ENCODE measurements at regions not wholly inside any gene's neighbourhood (a gene's known extent, or its start where the extent isn't known, plus 50 kb on each side); places are given as distances from the start of the nearest gene placed in this dataset.

GRCh38 chr2:193749485-193749884, 1554.8 kb upstream of the TMEFF2 start:
- Histone ChIP-seq H3K27ac (no peak overlapping the region), H3K27me3 (no peaks in the 10 kb centered on the region), H3K36me3 (no peaks in the 10 kb centered on the region), H3K4me3 (ENCODE audit: low read depth in 1 of 2, low read length in 1 of 2) (no peak overlapping the region), H3K9me3 (no peaks in the 10 kb centered on the region), H3K4me1 (ENCODE audit: control insufficient read depth in 1 of 2, insufficient read depth in 1 of 2, low read depth in 1 of 2, low read length in 1 of 2) (no peaks in the 10 kb centered on the region)
- no peak for TF ChIP-seq CTCF (IDR thresholded peaks at IDR 0.05)

- Histone ChIP-seq H3K4me1 (ENCODE audit: control insufficient read depth in 1 of 2, insufficient read depth in 1 of 2, low read depth in 1 of 2, low read length in 1 of 2) (no peaks in the 10 kb centered on the region), H3K4me3 (ENCODE audit: low read depth in 1 of 2, low read length in 1 of 2) (no peak overlapping the region), H3K36me3 (no peaks in the 10 kb centered on the region), H3K27me3 (no peaks in the 10 kb centered on the region), H3K9me3 (no peaks in the 10 kb centered on the region), H3K27ac (no peak overlapping the region)
- TF ChIP-seq CTCF (IDR thresholded peaks at IDR 0.05): no peak
Measured at GRCh38 chr2:193743089-193743488, 1548.4 kb upstream of the TMEFF2 start.

- Histone ChIP-seq H3K4me1 (ENCODE audit: control insufficient read depth in 1 of 2, insufficient read depth in 1 of 2, low read depth in 1 of 2, low read length in 1 of 2) (no peaks in the 10 kb centered on the region), H3K27ac (no peak overlapping the region), H3K36me3 (no peaks in the 10 kb centered on the region), H3K4me3 (ENCODE audit: low read depth in 1 of 2, low read length in 1 of 2) (no peak overlapping the region), H3K27me3 (no peaks in the 10 kb centered on the region), H3K9me3 (peaks cover 2% of the 10 kb centered on the region)
- TF ChIP-seq CTCF (IDR thresholded peaks at IDR 0.05): no peak
Measured at GRCh38 chr2:193738892-193739291, 1544.2 kb upstream of the TMEFF2 start.

- no peak for TF ChIP-seq CTCF (IDR thresholded peaks at IDR 0.05)
- Histone ChIP-seq H3K4me1 (ENCODE audit: control insufficient read depth in 1 of 2, insufficient read depth in 1 of 2, low read depth in 1 of 2, low read length in 1 of 2) (no peaks in the 10 kb centered on the region), H3K9me3 (no peaks in the 10 kb centered on the region), H3K27ac (no peak overlapping the region), H3K27me3 (no peaks in the 10 kb centered on the region), H3K36me3 (no peaks in the 10 kb centered on the region), H3K4me3 (ENCODE audit: low read depth in 1 of 2, low read length in 1 of 2) (no peak overlapping the region)
Measured at GRCh38 chr2:193712912-193713311, 1518.2 kb upstream of the TMEFF2 start.

GRCh38 chr2:193703411-193703810, 1508.7 kb upstream of the TMEFF2 start:
- Histone ChIP-seq H3K4me1 (ENCODE audit: control insufficient read depth in 1 of 2, insufficient read depth in 1 of 2, low read depth in 1 of 2, low read length in 1 of 2) (no peaks in the 10 kb centered on the region), H3K9me3 (no peaks in the 10 kb centered on the region), H3K27me3 (no peaks in the 10 kb centered on the region), H3K36me3 (no peaks in the 10 kb centered on the region), H3K4me3 (ENCODE audit: low read depth in 1 of 2, low read length in 1 of 2) (no peak overlapping the region), H3K27ac (no peak overlapping the region)
- no peak for TF ChIP-seq CTCF (IDR thresholded peaks at IDR 0.05)

GRCh38 chr2:193701484-193701883, 1506.8 kb upstream of the TMEFF2 start:
- TF ChIP-seq CTCF (IDR thresholded peaks at IDR 0.05): no peak
- Histone ChIP-seq H3K9me3 (no peaks in the 10 kb centered on the region), H3K4me1 (ENCODE audit: control insufficient read depth in 1 of 2, insufficient read depth in 1 of 2, low read depth in 1 of 2, low read length in 1 of 2) (no peaks in the 10 kb centered on the region), H3K27me3 (no peaks in the 10 kb centered on the region), H3K4me3 (ENCODE audit: low read depth in 1 of 2, low read length in 1 of 2) (no peak overlapping the region), H3K36me3 (no peaks in the 10 kb centered on the region), H3K27ac (no peak overlapping the region)
